Stimulated activated CD8-positive, alpha-beta memory T cell treated with anti-CD3 and anti-CD28 coated beads, Interleukin-15, amount 100 ng/mL, for 1 hour (primary cell): ENCODE measurements at regions not wholly inside any gene's neighbourhood (a gene's known extent, or its start where the extent isn't known, plus 50 kb on each side); places are given as distances from the start of the nearest gene placed in this dataset.

Experiments
- DNase-seq: peaks from one replicate; pipeline ENCODE4 v3.0.0-alpha.2; 2020; ENCODE audit warnings: low read depth

DNA sequence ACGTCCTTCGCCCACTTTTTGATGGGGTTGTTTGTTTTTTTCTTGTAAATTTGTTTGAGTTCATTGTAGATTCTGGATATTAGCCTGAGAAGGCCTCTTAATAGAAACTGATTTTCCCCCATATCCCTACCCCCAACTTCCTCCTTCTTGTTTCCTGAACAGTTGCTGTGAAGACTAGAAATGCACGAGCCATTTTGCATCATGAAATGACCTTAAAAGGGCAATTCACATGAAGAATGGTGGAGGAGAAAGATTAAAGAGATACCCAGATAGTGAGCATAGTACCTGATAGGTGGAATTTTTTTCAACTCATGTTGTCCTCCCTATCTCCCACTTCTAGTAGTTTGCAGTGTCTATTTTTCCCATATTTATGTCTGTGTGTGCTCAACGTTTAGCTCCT, 55.2 kb upstream of the KCNH8 start:
- no peak for DNase-seq

- DNase-seq, result no peak
Observed at GRCh38 chr3:19077388-19077787, 70.9 kb upstream of the KCNH8 start.

DNA sequence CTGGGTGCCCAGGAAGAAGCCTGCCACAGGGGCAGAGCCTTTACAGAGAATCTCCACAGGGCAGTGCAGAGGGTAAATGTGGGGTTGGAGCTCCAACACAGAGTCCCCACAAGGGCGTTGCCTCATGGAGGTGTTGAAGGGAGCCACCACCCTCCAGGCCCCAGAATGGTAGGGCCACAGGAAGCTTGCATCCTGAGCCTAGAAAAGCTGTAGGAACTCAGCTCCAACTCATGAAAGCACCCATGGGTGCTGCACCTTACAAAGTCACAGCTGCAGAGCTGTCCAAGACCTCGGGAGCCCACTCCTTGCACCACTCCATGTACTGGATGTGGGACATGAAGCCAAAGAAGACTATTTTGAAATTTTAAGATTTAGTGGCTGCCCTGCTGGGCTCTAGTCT, 73.3 kb upstream of the KCNH8 start:
- no peak for DNase-seq

GRCh38 chr3:19074257-19074900, 73.9 kb upstream of the KCNH8 start:
- no peak for DNase-seq

GRCh38 chr3:19073341-19074105, 74.8 kb upstream of the KCNH8 start:
- DNase-seq, result no peak

DNA sequence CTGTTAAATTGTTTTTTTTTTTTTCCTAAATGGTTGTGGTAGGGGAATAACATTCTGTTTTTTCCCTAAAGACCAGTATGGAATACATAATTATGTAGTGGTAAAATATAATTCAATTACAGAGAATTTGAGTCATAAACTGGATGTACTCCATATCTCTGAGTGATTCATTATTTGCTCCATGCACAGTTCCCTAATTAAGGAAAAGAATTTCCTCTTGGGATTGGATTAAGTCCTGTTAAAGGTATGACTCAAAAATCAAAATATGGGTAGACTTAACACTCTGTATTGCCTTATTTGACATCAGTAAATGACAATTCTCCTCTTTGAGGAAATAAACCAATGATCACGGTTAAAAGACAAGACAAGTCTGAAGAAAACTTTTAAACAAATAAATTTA, 78.0 kb upstream of the KCNH8 start:
- DNase-seq, result no peak

GRCh38 chr3:19065027-19065426, 83.3 kb upstream of the KCNH8 start:
- DNase-seq, result no peak

DNA sequence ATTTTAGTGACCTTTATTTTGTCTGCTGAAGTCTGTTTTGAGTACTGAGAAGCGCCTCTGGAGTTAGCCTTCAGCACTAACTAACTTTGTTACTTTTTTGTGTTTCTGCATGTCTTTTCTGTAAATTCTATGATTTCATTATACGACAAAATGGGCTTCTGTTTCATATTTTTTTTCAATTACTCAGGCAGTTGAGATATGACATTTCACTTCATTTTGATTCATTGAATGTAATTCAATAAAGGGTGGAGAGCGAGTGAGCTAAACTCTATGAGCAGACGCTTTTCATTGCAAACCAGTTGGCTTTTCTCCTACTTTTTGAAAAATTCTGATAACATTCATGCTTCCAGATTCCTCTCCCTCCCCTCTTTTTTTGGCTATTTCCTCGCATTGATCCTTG, 84.4 kb upstream of the KCNH8 start:
- DNase-seq, result no peak

DNA sequence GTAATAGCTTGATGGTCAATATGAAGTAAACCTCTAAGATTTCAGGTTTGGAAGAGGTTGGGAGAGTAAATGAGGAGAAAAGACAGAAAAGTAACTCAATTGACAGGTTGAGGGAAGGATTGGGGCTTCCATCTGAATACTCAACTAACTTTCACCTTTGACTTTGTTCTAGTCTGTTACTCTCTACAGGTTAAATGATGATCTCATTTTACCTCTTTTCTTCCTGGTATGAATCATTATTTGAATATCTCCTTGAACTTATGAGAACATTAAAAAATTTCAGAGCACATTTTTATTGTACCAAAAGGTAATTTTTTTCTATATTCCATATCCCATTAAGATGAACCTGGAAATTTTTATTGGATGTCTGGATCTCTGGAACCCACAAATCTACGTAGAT, 87.9 kb upstream of the KCNH8 start:
- DNase-seq, result no peak

GRCh38 chr3:19052874-19053273, 95.4 kb upstream of the KCNH8 start:
- no peak for DNase-seq

DNA sequence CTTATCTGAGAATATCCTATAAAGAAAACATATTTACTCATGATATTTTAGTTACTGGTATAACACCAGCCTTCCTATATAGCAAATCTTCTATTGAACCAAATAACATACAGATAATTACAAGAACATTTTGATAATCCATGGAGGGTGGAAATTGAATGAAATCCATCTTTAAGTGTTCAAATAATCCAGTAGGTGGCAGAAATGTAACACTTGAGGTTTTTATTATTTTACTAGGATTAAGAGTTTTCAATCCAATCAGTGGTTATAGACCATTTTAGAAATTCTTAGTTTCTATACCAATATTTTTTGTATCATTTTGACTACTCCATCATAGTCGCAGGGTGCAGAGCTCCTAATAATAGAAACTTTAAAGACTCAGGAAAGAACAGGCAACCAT, 101.9 kb upstream of the KCNH8 start:
- no peak for DNase-seq

- no peak for DNase-seq
Observed at GRCh38 chr3:19030522-19030839, 117.8 kb upstream of the KCNH8 start.

DNA sequence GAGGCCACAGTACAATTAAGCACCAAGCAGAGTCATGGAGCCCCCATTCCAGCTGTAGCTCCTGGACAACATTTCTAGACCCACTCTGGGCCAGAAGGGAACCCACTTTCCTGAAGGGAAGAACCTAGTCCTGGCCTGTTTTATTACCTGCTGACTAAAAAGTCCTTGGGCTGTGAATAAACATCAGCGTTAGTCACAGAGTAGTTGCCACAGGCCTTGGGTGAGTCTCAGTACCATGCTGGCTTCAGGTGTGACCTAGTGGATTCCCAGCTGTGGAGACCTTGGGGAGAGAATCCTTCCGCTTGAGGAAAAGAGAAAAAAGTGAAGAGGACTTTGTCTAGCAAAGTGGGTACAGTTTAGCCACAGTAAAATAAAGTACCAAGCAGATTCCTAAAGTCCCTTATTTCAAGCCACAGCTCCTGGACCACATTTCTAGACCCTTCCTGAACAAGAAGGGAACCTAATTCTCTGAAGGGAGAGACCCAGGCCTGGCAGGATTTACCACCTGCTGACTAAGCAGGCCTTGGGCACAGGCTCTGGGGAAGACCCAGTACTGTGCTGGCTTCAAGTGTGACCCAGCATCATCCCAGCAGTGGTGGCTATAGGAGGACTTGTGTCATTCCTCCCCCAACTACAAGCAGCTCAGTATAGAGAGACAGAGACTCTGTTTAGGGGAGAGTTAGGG, 118.3 kb upstream of the KCNH8 start:
- no peak for DNase-seq

- no peak for DNase-seq
Observed at GRCh38 chr3:19025441-19025840, 122.9 kb upstream of the KCNH8 start.

GRCh38 chr3:19022546-19022945, 125.8 kb upstream of the KCNH8 start:
- no peak for DNase-seq

GRCh38 chr3:19016851-19017250, 131.5 kb upstream of the KCNH8 start:
- no peak for DNase-seq

GRCh38 chr3:19013879-19014278, 134.4 kb upstream of the KCNH8 start:
- DNase-seq, result no peak

DNA sequence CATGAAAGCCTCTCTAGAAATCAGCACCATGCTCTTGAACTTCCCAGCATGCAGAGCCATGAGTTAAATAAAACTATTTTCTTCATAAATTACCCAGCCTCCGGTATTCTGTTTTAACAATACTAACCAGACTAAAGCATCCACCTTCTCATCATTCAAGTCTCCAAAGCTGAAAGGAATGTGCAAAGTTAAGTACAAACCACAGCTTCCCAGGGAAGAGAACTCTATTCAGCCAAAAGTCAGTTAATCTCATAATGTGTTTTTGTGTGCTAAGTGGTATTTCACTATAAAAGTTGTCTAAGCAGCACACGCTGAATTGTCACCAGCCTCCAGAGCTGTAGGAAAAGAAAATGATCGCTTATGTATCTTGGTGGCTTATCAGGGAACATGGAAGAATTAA, 135.5 kb upstream of the KCNH8 start:
- DNase-seq, result no peak

DNA sequence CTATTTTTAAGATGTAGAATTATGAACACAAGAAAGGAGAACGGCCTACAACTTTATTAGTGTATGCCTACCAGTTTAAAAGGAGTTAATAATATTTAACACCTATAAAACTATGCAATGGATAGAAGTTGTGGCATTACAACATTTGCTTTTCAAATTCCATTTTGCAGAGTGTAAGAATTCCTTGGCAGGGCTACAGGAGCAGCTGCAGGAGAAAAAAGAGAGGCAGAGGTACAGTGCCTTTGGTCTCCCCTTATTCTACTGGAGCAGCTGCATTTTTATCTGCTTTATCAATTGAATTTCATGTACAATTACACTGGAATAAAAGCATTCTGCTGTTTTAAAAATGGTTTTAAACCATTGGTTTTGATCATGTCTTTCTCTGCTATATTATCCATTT, 145.7 kb upstream of the KCNH8 start:
- DNase-seq, result no peak

GRCh38 chr3:18998069-18998468, 150.2 kb upstream of the KCNH8 start:
- DNase-seq, result no peak

DNA sequence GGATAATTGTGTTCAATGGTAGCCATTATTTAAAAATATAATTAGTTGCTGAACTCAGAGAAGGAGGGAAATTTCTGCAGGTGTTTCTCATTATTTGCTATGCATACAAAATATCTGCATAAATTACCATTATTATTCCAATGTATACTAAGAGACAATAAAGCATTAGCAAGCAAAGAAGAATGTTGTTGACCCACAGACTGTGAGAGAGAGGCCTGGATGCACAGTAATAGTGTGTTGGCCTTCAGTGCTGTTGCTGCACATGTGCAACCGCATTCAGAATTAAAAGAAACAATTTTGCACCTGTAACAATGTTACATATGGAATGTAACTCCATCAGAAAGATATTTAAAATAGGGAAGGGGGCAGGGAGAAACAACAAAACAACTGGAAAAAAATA, 155.6 kb upstream of the KCNH8 start:
- no peak for DNase-seq

- no peak for DNase-seq
Observed at GRCh38 chr3:18989237-18989795, 159.0 kb upstream of the KCNH8 start.

DNA sequence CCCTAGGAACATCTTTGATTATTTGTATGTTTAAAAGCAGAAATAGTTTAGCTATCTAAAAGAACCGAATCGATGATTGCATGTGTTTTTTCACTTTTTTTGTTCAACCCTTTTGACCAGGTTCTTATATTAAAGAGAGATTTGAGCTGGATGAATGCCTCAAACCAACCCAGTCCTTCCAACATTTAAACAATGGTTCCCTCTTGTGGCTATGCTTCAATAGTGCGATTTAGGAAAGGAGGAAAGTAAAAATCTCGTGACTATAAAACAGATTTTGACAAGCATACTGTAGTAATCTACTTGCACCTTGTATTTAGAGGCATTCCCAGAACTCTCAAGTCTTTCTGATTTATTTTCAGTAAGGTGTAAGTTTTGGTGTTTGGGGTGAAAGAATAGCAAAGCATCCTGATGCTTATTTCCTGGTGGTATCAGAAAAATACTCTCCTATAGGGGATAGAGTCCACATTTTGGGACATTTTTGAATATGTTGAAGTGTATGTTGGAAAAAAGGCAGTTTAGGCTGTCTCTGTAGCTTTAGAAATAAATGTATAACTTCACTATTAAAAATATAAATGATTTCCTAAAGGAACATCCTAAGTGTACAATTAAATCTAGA, 159.6 kb upstream of the KCNH8 start:
- DNase-seq, result no peak
